ENCODE measurements at regions not wholly inside any gene's neighbourhood (a gene's known extent, or its start where the extent isn't known, plus 50 kb on each side); places are given as distances from the start of the nearest gene placed in this dataset.

GRCh38 chr1:5729636-5730145, 262.5 kb downstream of the NPHP4 start:
- Mint-ChIP-seq H3K36me3 (ENCODE audit: insufficient read depth, unreplicated experiment) (no peaks in the 10 kb centered on the region), H3K4me3 (ENCODE audit: unreplicated experiment) (no peak overlapping the region), H3K4me1 (ENCODE audit: low read depth, unreplicated experiment) (peaks cover 23% of the 10 kb centered on the region), H3K27me3 (ENCODE audit: insufficient read depth, unreplicated experiment) (no peaks in the 10 kb centered on the region), H3K9me3 (ENCODE audit: unreplicated experiment) (no peaks in the 10 kb centered on the region), H3K27ac (ENCODE audit: unreplicated experiment) (peak overlapping the region; percentile 72)
- no peaks in the 10 kb centered on the region for H3K9me3 ChIP-seq
- TF ChIP-seq CTCF (IDR thresholded peaks at IDR 0.05; ENCODE audit: insufficient read depth in 1 of 2, low read depth in 1 of 2, low read length in 1 of 2, severe bottlenecking in 1 of 2, unreplicated experiment in 1 of 2), result no peak
- no TSS peak for BruUV-seq (replicated peaks)
- ChIA-PET POLR2A (interaction anchor here (1.5 kb wide), 1 partner anchor 12 kb away, joined by 6 read pairs; no protein-coding TSS in a partner anchor), CTCF (interaction anchor here (1.4 to 2.4 kb wide), 3 partner anchors 12 to 23 kb away, joined by 4 to 17 read pairs (median 12); no protein-coding TSS in a partner anchor)
- H3K27me3 ChIP-seq (replicated peaks; ENCODE audit: control insufficient read depth, insufficient read depth, low read length), result no peaks in the 10 kb centered on the region
- intact Hi-C loops (cut with micrococcal nuclease; ENCODE audit: unreplicated experiment), result loop anchor here (1.0 kb wide), 1 partner anchor 12 kb away; no protein-coding TSS in a partner anchor
- no peak for DNase-seq
- no peak overlapping the region for H3K4me3 ChIP-seq (ENCODE audit: low read depth, low read length)
- peaks cover 48% of the 10 kb centered on the region for H3K4me1 ChIP-seq
- no peaks in the 10 kb centered on the region for H3K36me3 ChIP-seq (ENCODE audit: control insufficient read depth, insufficient read depth, low read length)

GRCh38 chr1:5728663-5729355, 263.4 kb downstream of the NPHP4 start:
- BruUV-seq (replicated peaks), result no TSS peak
- intact Hi-C loops (cut with micrococcal nuclease; ENCODE audit: unreplicated experiment), result loop anchor here (1.0 kb wide), 1 partner anchor 12 kb away; no protein-coding TSS in a partner anchor
- Mint-ChIP-seq H3K4me3 (ENCODE audit: unreplicated experiment) (peak overlapping the region; percentile 45), H3K27me3 (ENCODE audit: insufficient read depth, unreplicated experiment) (no peaks in the 10 kb centered on the region), H3K9me3 (ENCODE audit: unreplicated experiment) (peaks cover under 1% of the 10 kb centered on the region), H3K4me1 (ENCODE audit: low read depth, unreplicated experiment) (peaks cover 23% of the 10 kb centered on the region), H3K36me3 (ENCODE audit: insufficient read depth, unreplicated experiment) (no peaks in the 10 kb centered on the region), H3K27ac (ENCODE audit: unreplicated experiment) (peak overlapping the region; percentile 72)
- Histone ChIP-seq H3K4me1 (peaks cover 48% of the 10 kb centered on the region), H3K36me3 (ENCODE audit: control insufficient read depth, insufficient read depth, low read length) (no peaks in the 10 kb centered on the region), H3K27me3 (replicated peaks; ENCODE audit: control insufficient read depth, insufficient read depth, low read length) (no peaks in the 10 kb centered on the region), H3K4me3 (ENCODE audit: low read depth, low read length) (no peak overlapping the region), H3K9me3 (no peaks in the 10 kb centered on the region; the same call in 1 of the 2 replicates)
- ChIA-PET CTCF (interaction anchor here (1.4 to 2.4 kb wide), 3 partner anchors 11 to 24 kb away, joined by 4 to 17 read pairs (median 12); no protein-coding TSS in a partner anchor), POLR2A (interaction anchor here (1.5 kb wide), 1 partner anchor 11 kb away, joined by 6 read pairs; no protein-coding TSS in a partner anchor)
- peak; percentile 78 to 86 for DNase-seq
- no peak for TF ChIP-seq CTCF (IDR thresholded peaks at IDR 0.05; ENCODE audit: insufficient read depth in 1 of 2, low read depth in 1 of 2, low read length in 1 of 2, severe bottlenecking in 1 of 2, unreplicated experiment in 1 of 2)

GRCh38 chr1:5727871-5728643, 264.2 kb downstream of the NPHP4 start:
- Histone ChIP-seq H3K9me3 (no peaks in the 10 kb centered on the region; the same call in 1 of the 2 replicates), H3K36me3 (ENCODE audit: control insufficient read depth, insufficient read depth, low read length) (no peaks in the 10 kb centered on the region), H3K4me1 (peaks cover 48% of the 10 kb centered on the region), H3K27me3 (replicated peaks; ENCODE audit: control insufficient read depth, insufficient read depth, low read length) (no peaks in the 10 kb centered on the region), H3K4me3 (ENCODE audit: low read depth, low read length) (no peak overlapping the region)
- H3K27me3 Mint-ChIP-seq (ENCODE audit: insufficient read depth, unreplicated experiment), result no peaks in the 10 kb centered on the region
- DNase-seq, result no peak
- POLR2A ChIA-PET, result interaction anchor here (1.5 kb wide), 1 partner anchor 10 kb away, joined by 6 read pairs; no protein-coding TSS in a partner anchor
- peak overlapping the region; percentile 72 for H3K27ac Mint-ChIP-seq (ENCODE audit: unreplicated experiment)
- H3K4me1 Mint-ChIP-seq (ENCODE audit: low read depth, unreplicated experiment), result peaks cover 23% of the 10 kb centered on the region
- H3K4me3 Mint-ChIP-seq (ENCODE audit: unreplicated experiment), result peak overlapping the region; percentile 45
- TF ChIP-seq CTCF (IDR thresholded peaks at IDR 0.05; ENCODE audit: insufficient read depth in 1 of 2, low read depth in 1 of 2, low read length in 1 of 2, severe bottlenecking in 1 of 2, unreplicated experiment in 1 of 2), result no peak
- intact Hi-C loops (cut with micrococcal nuclease; ENCODE audit: unreplicated experiment), result no loop called here
- no TSS peak for BruUV-seq (replicated peaks)
- CTCF ChIA-PET, result interaction anchor here (1.5 to 2.4 kb wide), 3 partner anchors 10 to 24 kb away, joined by 4 to 17 read pairs (median 5); no protein-coding TSS in a partner anchor
- H3K36me3 Mint-ChIP-seq (ENCODE audit: insufficient read depth, unreplicated experiment), result no peaks in the 10 kb centered on the region
- peaks cover 8% of the 10 kb centered on the region for H3K9me3 Mint-ChIP-seq (ENCODE audit: unreplicated experiment)

Measured in Caco-2 (cell line).